ENCODE measurements at regions not wholly inside any gene's neighbourhood (a gene's known extent, or its start where the extent isn't known, plus 50 kb on each side); places are given as distances from the start of the nearest gene placed in this dataset.

DNA sequence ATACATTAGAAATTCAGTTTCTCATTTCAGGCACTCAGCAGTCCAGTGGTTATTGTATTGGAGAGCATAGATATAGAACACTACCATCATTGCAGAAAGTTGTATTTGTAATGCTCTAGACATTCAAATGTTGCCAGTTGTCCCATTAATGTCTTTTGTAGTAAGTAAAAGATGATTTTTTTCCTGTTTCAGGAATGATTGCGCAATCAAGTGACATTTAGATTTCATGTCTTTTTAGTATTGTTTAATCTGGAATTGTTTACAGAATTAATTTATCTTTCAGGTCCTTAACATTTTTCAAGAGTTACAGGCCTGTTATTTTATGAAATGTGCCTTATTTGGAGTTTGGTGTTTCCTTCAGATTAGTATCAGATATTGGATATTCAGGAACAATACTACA is 134.7 kb downstream of the MSTN start:
- H3K4me3 ChIP-seq (ENCODE audit: low read depth, low read length): no peak overlapping the region
- TF ChIP-seq, protein P1, sequence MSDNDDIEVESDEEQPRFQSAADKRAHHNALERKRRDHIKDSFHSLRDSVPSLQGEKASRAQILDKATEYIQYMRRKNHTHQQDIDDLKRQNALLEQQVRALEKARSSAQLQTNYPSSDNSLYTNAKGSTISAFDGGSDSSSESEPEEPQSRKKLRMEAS (IDR thresholded peaks at IDR 0.05; ENCODE audit: low read depth, low read length): no peak
- TF ChIP-seq POLR2A (IDR thresholded peaks at IDR 0.05; ENCODE audit: extremely low read depth, insufficient read length) (no peak), MYC (IDR thresholded peaks at IDR 0.05; ENCODE audit: low read depth, low read length) (no peak)
- TF ChIP-seq, protein P2, sequence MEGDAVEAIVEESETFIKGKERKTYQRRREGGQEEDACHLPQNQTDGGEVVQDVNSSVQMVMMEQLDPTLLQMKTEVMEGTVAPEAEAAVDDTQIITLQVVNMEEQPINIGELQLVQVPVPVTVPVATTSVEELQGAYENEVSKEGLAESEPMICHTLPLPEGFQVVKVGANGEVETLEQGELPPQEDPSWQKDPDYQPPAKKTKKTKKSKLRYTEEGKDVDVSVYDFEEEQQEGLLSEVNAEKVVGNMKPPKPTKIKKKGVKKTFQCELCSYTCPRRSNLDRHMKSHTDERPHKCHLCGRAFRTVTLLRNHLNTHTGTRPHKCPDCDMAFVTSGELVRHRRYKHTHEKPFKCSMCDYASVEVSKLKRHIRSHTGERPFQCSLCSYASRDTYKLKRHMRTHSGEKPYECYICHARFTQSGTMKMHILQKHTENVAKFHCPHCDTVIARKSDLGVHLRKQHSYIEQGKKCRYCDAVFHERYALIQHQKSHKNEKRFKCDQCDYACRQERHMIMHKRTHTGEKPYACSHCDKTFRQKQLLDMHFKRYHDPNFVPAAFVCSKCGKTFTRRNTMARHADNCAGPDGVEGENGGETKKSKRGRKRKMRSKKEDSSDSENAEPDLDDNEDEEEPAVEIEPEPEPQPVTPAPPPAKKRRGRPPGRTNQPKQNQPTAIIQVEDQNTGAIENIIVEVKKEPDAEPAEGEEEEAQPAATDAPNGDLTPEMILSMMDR (IDR thresholded peaks at IDR 0.05; ENCODE audit: low read depth, low read length): no peak
- no peak for DNase-seq (ENCODE audit: low read depth)

Measured in NB4 (cell line).